Esophagus muscularis mucosa (tissue), 3 donors: ENCODE measurements at regions not wholly inside any gene's neighbourhood (a gene's known extent, or its start where the extent isn't known, plus 50 kb on each side); places are given as distances from the start of the nearest gene placed in this dataset.

Experiments
- POLR2AphosphoS5 ChIP-seq, 2 donors: sonication (generic); formaldehyde crosslinking; IDR thresholded peaks; one replicate each; pipeline ENCODE4 v1.6.1; 2017; ENCODE audit warnings: antibody characterized with exemption in 2 of 2
- TF ChIP-seq, protein P1 (sequence below), 3 experiments: fragments of 200-600 bp in 2 of 3; fragments of 450-650 bp in 1 of 3; sonication (generic) in 2 of 3; IDR thresholded peaks; one replicate each; pipeline ENCODE4 v1.5.1; 2017 to 2019; ENCODE audit warnings: antibody characterized with exemption in 3 of 3, mild to moderate bottlenecking in 2 of 3, moderate library complexity in 1 of 3

- TF ChIP-seq, protein P1, sequence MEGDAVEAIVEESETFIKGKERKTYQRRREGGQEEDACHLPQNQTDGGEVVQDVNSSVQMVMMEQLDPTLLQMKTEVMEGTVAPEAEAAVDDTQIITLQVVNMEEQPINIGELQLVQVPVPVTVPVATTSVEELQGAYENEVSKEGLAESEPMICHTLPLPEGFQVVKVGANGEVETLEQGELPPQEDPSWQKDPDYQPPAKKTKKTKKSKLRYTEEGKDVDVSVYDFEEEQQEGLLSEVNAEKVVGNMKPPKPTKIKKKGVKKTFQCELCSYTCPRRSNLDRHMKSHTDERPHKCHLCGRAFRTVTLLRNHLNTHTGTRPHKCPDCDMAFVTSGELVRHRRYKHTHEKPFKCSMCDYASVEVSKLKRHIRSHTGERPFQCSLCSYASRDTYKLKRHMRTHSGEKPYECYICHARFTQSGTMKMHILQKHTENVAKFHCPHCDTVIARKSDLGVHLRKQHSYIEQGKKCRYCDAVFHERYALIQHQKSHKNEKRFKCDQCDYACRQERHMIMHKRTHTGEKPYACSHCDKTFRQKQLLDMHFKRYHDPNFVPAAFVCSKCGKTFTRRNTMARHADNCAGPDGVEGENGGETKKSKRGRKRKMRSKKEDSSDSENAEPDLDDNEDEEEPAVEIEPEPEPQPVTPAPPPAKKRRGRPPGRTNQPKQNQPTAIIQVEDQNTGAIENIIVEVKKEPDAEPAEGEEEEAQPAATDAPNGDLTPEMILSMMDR (IDR thresholded peaks at IDR 0.05) = no peak
- TF ChIP-seq POLR2AphosphoS5 (IDR thresholded peaks at IDR 0.05) = no peak
Observed at GRCh38 chr6:54009052-54009654, 102.1 kb upstream of the MLIP start.
